Fibroblast of lung (primary cell): ENCODE measurements at regions not wholly inside any gene's neighbourhood (a gene's known extent, or its start where the extent isn't known, plus 50 kb on each side); places are given as distances from the start of the nearest gene placed in this dataset.

ENCODE experiments used
- DNase-seq, 2 donors: peaks; one replicate each; pipeline versions ENCODE4 v3.0.0 to v3.0.0-alpha.2; 2010; ENCODE audit warnings: low read depth in 2 of 2
- H2AFZ ChIP-seq: 2 replicates; pipeline ENCODE4 v1.5.1; 2012; ENCODE audit warnings: low read length, control low read depth, inconsistent platforms
- H3K27ac ChIP-seq: 2 replicates; pipeline ENCODE4 v1.5.1; 2011; ENCODE audit warnings: low read length, control low read depth; ENCODE audit not compliant: insufficient read depth
- H3K27me3 ChIP-seq: 2 replicates; pipeline ENCODE4 v1.5.1; 2011; ENCODE audit warnings: mild to moderate bottlenecking, low read length; ENCODE audit not compliant: control insufficient read depth, insufficient read depth
- H3K36me3 ChIP-seq: 2 replicates; pipeline ENCODE4 v1.5.1; 2011; ENCODE audit warnings: low read length; ENCODE audit not compliant: control insufficient read depth, insufficient read depth
- H3K4me1 ChIP-seq: 2 replicates; pipeline ENCODE4 v1.5.1; 2011; ENCODE audit warnings: low read length; ENCODE audit not compliant: control insufficient read depth, insufficient read depth; ENCODE audit errors: extremely low read depth
- H3K4me2 ChIP-seq: 2 replicates; pipeline ENCODE4 v1.5.1; 2011; ENCODE audit warnings: low read length, control low read depth; ENCODE audit not compliant: insufficient read depth; ENCODE audit errors: extremely low read depth
- H3K4me3 ChIP-seq, 4 experiments: fragments of 200-600 bp in 1 of 4; sonication (generic) in 1 of 4; replicated peaks in 1 of 4; 2 replicates each; pipeline ENCODE4 v1.5.1; 2011 to 2016; ENCODE audit warnings: low read length in 4 of 4, low read depth in 3 of 4, mild to moderate bottlenecking in 3 of 4, control low read depth in 2 of 4, inconsistent platforms in 1 of 4, mixed read lengths in 1 of 4; ENCODE audit not compliant: insufficient read depth in 1 of 4; ENCODE audit errors: control extremely low read depth in 1 of 4
- H3K79me2 ChIP-seq: 2 replicates; pipeline ENCODE4 v1.5.1; 2012; ENCODE audit warnings: mild to moderate bottlenecking, low read length, inconsistent platforms; ENCODE audit not compliant: control insufficient read depth, insufficient read depth
- H3K9ac ChIP-seq: 2 replicates; pipeline ENCODE4 v1.5.1; 2011; ENCODE audit warnings: mild to moderate bottlenecking, low read length, control low read depth; ENCODE audit not compliant: insufficient read depth
- H3K9me3 ChIP-seq: 2 replicates; pipeline ENCODE4 v1.5.1; 2012; ENCODE audit warnings: low read depth, low read length; ENCODE audit not compliant: control insufficient read depth, insufficient read depth
- H4K20me1 ChIP-seq: 2 replicates; pipeline ENCODE4 v1.5.1; 2011; ENCODE audit warnings: low read length; ENCODE audit not compliant: control insufficient read depth, insufficient read depth; ENCODE audit errors: extremely low read depth
- CTCF ChIP-seq, 2 donors: IDR thresholded peaks in 1 of 2; conservative IDR thresholded peaks in 1 of 2; 1 replicate in 1 of 2; 2 replicates in 1 of 2; pipeline ENCODE4 v1.5.1; 2011 to 2012; ENCODE audit warnings: low read length in 2 of 2, control low read depth in 1 of 2, inconsistent platforms in 1 of 2, low read depth in 1 of 2, mild to moderate bottlenecking in 1 of 2
- EZH2 ChIP-seq: IDR thresholded peaks from 2 replicates; pipeline ENCODE4 v1.5.1; 2012; ENCODE audit warnings: low read length, control low read depth, mild to moderate bottlenecking; ENCODE audit errors: missing control alignments

- Histone ChIP-seq H4K20me1 (no peaks in the 10 kb centered on the region), H3K4me3 (no peak overlapping the region), H2AFZ (no peak overlapping the region), H3K27me3 (no peaks in the 10 kb centered on the region), H3K9me3 (no peaks in the 10 kb centered on the region), H3K36me3 (no peaks in the 10 kb centered on the region), H3K27ac (no peak overlapping the region), H3K4me2 (no peak overlapping the region), H3K4me1 (no peaks in the 10 kb centered on the region), H3K9ac (no peak overlapping the region), H3K79me2 (no peaks in the 10 kb centered on the region)
- no peak for DNase-seq
- TF ChIP-seq EZH2, result no peak
- no peak for TF ChIP-seq CTCF (conservative IDR thresholded peaks at IDR 0.05 in 1 of 2, IDR thresholded peaks at IDR 0.05 in 1 of 2; ENCODE audit: low read depth in 1 of 2, low read length in 2 of 2)
These were observed 51.7 kb upstream of the FCN1 start for GRCh38 chr9:134969156-134970045.

GRCh38 chr9:134970198-134970597 lies 52.5 kb upstream of the FCN1 start:
- Histone ChIP-seq H3K27ac (no peak overlapping the region), H3K4me2 (no peak overlapping the region)

GRCh38 chr9:134970719-134971118 lies 53.0 kb upstream of the FCN1 start:
- H4K20me1 ChIP-seq, result no peaks in the 10 kb centered on the region
- TF ChIP-seq EZH2 (no peak), CTCF (conservative IDR thresholded peaks at IDR 0.05 in 1 of 2, IDR thresholded peaks at IDR 0.05 in 1 of 2; ENCODE audit: low read depth in 1 of 2, low read length in 2 of 2) (no peak)

More at GRCh38 chr9:134970198-134970597, 52.5 kb upstream of the FCN1 start:
- no peaks in the 10 kb centered on the region for H4K20me1 ChIP-seq
- H3K9ac ChIP-seq, result no peak overlapping the region
- H2AFZ ChIP-seq, result no peak overlapping the region
- no peaks in the 10 kb centered on the region for H3K79me2 ChIP-seq
- no peaks in the 10 kb centered on the region for H3K36me3 ChIP-seq
- no peak for TF ChIP-seq CTCF (conservative IDR thresholded peaks at IDR 0.05 in 1 of 2, IDR thresholded peaks at IDR 0.05 in 1 of 2; ENCODE audit: low read depth in 1 of 2, low read length in 2 of 2)
- TF ChIP-seq EZH2, result no peak
- DNase-seq, result no peak
- no peaks in the 10 kb centered on the region for H3K27me3 ChIP-seq
- H3K9me3 ChIP-seq, result no peaks in the 10 kb centered on the region
- H3K4me3 ChIP-seq, result no peak overlapping the region
- no peaks in the 10 kb centered on the region for H3K4me1 ChIP-seq

More at GRCh38 chr9:134970719-134971118, 53.0 kb upstream of the FCN1 start:
- no peak overlapping the region for H3K9ac ChIP-seq
- no peaks in the 10 kb centered on the region for H3K27me3 ChIP-seq
- no peak overlapping the region for H3K4me2 ChIP-seq
- no peak overlapping the region for H2AFZ ChIP-seq
- no peaks in the 10 kb centered on the region for H3K36me3 ChIP-seq
- H3K9me3 ChIP-seq, result no peaks in the 10 kb centered on the region
- H3K79me2 ChIP-seq, result no peaks in the 10 kb centered on the region
- no peak overlapping the region for H3K27ac ChIP-seq
- DNase-seq, result no peak
- no peaks in the 10 kb centered on the region for H3K4me1 ChIP-seq
- H3K4me3 ChIP-seq, result no peak overlapping the region
